GM19351 (cell line): ENCODE measurements at regions not wholly inside any gene's neighbourhood (a gene's known extent, or its start where the extent isn't known, plus 50 kb on each side); places are given as distances from the start of the nearest gene placed in this dataset.
A peak's percentile ranks its signal among the peaks of the same experiment; 100 is the strongest.
"Not testable (repeated sequence)": the region's sequence is repeated elsewhere in the genome, so short reads cannot be mapped to it uniquely, and the experiment has no call there.

Source experiments
- ATAC-seq: cut with Tn5 transposase; IDR thresholded peaks from one replicate; pipeline ENCODE4 v1.9.1; 2021; ENCODE audit warnings: mild to moderate bottlenecking, moderate library complexity; ENCODE audit not compliant: unreplicated experiment

GRCh38 chr11:116070520-116070919 lies 566.3 kb upstream of the CADM1 start:
- no peak for ATAC-seq

GRCh38 chr11:116066777-116067176 lies 562.6 kb upstream of the CADM1 start:
- no peak for ATAC-seq

GRCh38 chr11:116065986-116066385 lies 561.8 kb upstream of the CADM1 start:
- peak; percentile 64 for ATAC-seq

DNA sequence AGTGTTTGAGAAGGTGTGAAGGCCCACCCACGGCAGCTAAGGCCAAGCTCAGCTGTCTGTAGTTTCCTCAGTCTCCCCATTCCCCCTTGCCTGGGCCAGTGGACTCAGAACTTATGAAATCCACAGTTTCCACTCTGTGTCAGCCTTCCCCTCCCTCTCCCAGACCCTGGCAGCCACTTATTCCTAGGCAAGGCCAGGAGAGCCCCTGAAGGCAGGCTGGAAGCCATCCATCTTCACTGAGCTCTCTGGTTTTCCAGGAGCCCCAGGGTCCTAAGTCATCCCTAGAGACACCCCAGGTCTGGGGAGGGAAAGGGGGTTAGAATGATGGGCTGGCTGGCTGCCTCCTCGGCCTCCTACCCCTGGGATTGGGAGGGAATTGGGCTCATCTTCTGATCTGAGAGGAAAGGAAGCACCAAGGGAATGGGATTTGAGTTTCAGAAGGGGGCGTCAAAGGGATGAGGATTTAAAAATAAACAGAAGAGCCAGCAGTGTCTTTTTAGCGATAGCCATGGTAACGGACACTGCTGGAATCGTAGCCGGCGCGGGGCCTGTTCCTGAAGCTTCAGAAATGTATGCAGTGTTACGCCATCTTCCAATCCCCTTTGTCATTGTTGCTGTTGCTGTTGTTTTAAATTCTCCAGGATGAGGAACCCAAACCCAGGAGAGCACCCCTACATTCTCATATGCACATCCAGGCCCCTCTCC lies 561.1 kb upstream of the CADM1 start:
- ATAC-seq, result no peak

- no peak for ATAC-seq
These were observed 558.4 kb upstream of the CADM1 start for GRCh38 chr11:116062490-116063171.

GRCh38 chr11:116062129-116062489 lies 557.9 kb upstream of the CADM1 start:
- ATAC-seq, result no peak

- no peak for ATAC-seq
These were observed 557.1 kb upstream of the CADM1 start for GRCh38 chr11:116061322-116061721.

- ATAC-seq, result no peak
These were observed 555.7 kb upstream of the CADM1 start for GRCh38 chr11:116059919-116060318.

DNA sequence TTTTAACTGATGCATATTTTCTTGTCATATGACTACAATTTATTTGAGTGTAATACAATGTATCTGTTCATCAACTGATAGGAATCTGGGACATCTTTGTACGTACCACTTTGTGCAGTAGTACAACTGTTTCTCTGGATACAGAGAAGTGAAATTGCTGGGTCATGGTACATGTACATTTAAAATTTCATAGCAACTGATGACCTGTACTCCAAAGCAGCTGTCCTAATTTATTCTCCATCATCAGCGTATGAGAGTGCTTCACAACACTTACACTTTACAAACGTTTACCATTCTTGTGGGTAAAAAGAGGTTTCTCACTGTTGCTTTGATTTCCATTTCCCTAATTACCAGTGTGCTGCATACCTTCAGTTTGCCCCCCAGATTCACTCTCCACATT lies 552.8 kb upstream of the CADM1 start:
- no peak for ATAC-seq

- no peak for ATAC-seq
These were observed 550.8 kb upstream of the CADM1 start for GRCh38 chr11:116055064-116055463.

- no peak for ATAC-seq
These were observed 549.3 kb upstream of the CADM1 start for GRCh38 chr11:116053548-116053919.

DNA sequence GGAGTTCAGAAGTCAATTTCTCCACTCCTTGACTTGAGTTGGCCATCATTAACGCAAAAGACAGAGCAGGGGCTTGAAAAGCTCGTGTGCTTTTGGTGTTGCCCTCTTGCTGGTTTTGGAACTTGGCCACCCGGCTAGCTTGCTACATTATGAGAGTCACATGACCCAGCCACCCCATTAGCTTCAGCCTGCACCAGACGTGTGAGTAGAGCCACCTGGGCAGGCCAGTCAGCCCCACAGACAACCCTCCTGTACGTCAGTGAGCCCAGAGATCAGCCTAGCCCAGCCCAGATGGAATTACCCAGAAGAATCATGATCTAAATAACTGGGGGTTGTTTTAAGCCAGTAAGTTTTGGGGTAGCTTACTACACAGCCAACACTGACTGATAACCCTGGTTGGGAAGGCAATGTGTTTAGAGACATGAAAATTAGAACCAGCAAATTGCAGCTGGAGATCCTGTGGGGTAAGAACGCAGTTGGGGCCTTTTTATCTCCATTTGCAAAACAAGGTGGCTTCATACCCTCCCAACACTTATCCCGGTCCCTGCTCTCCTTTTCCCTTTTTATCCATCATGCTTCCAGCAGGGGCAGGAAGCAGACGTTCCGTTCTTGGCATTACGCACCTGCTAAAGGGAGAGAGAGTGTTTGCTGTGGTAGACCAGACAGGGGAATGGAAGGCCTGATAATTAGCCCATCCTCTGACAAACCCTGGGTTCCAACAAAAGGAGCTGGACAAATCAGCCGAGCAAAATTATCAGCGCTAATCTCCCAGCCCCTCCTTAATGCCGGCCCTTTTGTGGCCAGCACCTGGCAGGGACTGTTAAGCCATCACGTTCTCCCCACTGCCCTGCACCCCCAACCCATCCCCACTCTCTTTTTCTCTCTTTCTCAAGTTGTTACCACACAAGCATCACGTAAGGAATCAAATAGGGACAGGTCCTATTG lies 548.7 kb upstream of the CADM1 start:
- no peak for ATAC-seq

DNA sequence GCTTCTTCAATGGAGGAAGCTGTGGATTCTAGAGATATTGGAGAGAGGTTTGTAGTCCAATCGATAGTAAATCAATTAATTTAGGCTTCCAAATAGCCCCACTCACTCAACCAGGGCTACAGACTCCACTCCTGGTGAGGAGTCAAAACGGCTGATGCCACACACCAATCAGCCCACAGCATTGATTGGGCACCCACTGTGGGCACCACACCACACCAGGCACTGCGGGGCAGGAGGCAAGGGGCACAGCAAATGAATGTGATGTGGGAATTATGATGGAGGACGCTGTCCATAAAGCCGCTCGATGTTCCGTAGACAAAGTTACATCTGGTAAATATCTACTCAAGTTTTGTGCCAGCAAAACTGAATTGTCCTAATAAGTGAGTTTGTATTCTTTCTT lies 547.3 kb upstream of the CADM1 start:
- ATAC-seq, result no peak

GRCh38 chr11:116049383-116049782 lies 545.2 kb upstream of the CADM1 start:
- ATAC-seq, result no peak

DNA sequence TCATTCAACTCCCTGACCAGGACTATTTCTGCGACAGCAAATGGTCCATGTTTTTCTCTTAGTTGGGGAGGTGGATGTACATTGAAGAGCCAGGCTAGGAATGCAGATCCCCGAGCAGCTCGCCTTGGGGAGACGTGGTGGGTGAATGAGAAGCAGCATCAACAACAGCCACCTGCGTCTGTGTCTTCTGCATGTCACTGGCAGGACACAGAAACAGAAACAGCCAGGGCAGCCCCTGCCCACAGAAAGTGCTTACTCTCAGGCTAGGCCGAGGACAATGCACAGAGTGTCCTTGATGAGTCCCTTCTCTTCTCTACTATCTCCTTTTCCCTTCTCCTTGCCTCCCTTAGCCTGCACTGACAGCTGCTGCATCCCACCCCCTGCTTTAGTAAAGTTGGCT lies 541.9 kb upstream of the CADM1 start:
- no peak for ATAC-seq

- no peak for ATAC-seq
These were observed 540.7 kb upstream of the CADM1 start for GRCh38 chr11:116044941-116045340.

- no peak for ATAC-seq
These were observed 540.3 kb upstream of the CADM1 start for GRCh38 chr11:116044520-116044919.

GRCh38 chr11:116043857-116044256 lies 539.6 kb upstream of the CADM1 start:
- no peak for ATAC-seq

DNA sequence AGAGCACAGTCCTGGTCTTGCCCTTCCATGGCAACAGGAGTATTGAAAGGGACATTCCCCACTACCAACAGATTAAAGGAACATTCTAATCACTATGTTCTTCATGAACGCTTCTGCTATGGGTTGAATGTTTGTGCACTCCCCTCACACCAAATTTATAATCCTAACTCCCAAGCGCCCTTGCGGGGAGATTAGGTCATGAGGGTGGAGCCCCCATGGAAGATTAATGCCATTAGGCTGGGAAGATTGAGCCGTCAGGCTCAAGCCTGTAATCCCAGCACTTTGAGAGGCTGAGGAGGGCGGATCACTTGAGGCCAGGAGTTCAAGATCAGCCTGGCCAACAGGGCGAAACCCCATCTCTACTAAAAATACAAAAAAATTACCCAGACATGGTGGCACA lies 538.8 kb upstream of the CADM1 start:
- ATAC-seq, result not testable (repeated sequence)

GRCh38 chr11:116042146-116042545 lies 537.9 kb upstream of the CADM1 start:
- ATAC-seq, result no peak

- no peak for ATAC-seq
These were observed 533.6 kb upstream of the CADM1 start for GRCh38 chr11:116037861-116038260.

GRCh38 chr11:116035977-116036376 lies 531.8 kb upstream of the CADM1 start:
- ATAC-seq, result no peak
